ENCODE measurements at regions not wholly inside any gene's neighbourhood (a gene's known extent, or its start where the extent isn't known, plus 50 kb on each side); places are given as distances from the start of the nearest gene placed in this dataset.
"Not testable (repeated sequence)": the region's sequence is repeated elsewhere in the genome, so short reads cannot be mapped to it uniquely, and the experiment has no call there.

GRCh38 chr2:184369307-184369706 is 229.0 kb upstream of the ZNF804A start:
- DNase-seq = no peak

DNA sequence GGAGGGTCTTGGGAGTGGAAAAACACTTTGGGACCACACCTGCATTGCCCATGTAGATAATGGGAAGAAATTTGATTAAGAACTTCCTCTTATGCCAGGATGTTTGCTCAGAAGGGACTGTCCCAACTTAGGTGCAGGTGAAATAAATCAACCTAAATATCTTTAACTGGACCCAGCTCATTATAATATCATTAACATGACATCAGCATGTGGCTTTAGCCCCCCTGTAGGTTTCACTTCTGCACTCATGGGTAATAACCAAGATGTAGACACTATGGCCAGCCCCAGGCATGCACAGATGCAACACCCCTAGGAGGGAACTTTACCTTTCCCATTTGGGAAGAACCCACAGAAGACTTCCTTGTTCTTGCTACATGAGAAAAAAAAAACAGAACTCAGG is 227.4 kb upstream of the ZNF804A start:
- DNase-seq = no peak

- no peak for DNase-seq
Measured at GRCh38 chr2:184371641-184372040, 226.7 kb upstream of the ZNF804A start.

GRCh38 chr2:184372484-184372883 is 225.8 kb upstream of the ZNF804A start:
- no peak for DNase-seq

GRCh38 chr2:184394642-184395041 is 203.7 kb upstream of the ZNF804A start:
- DNase-seq = no peak

GRCh38 chr2:184402381-184402780 is 195.9 kb upstream of the ZNF804A start:
- no peak for DNase-seq

DNA sequence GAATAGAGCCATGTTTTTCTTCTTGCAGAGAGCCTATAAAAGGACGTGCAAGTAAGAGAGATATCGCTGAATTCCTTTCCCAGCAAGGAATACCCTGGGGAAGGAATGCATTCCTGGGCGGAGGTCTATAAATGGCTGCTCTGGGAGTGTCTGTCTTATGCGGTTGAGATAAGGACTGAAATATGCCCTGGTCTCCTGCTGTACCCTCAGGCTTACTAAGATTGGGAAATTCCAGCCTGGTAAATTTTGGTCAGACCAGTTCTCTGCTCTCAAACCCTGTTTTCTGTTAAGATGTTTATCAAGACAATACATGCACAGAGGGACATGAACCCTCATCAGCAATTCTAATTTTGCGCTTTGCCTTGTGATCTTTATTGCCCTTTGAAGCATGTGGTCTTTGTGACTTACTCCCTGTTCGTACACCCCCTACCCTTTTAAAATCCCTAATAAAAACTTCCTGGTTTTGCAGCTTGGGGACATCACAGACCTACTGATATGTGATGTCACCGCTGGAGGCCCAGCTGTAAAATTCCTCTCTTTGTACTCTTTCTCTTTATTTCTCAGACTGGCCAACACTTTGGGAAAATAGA is 191.2 kb upstream of the ZNF804A start:
- not testable (repeated sequence) for DNase-seq

GRCh38 chr2:184410160-184410559 is 188.2 kb upstream of the ZNF804A start:
- no peak for DNase-seq

- DNase-seq = no peak
Measured at GRCh38 chr2:184413221-184413620, 185.1 kb upstream of the ZNF804A start.

DNA sequence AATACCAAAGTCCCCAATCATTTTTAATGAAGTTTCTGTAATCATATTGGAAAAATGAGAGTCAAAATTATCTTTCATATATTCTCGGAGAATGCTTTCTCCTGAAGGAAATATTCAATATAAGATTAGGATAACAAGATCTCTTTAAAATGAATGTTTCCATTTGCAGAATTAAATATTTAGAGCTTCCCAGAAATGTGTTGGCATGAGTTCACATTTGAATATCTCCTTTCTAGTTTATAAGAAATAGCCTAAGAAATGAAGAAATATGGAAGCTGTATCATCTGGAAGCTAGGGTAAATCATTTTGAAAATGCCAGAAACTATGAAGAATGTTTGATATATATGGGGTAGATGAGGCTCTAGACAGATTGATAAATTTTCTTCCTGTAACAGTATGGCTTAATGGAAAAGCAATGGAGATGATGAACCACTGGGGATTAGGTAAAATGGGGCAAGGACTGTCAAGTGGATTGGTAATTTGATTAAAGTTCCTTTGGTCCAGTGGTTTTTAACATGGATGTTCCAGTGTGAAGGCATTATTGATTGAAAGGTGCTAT is 184.6 kb upstream of the ZNF804A start:
- DNase-seq = no peak

- no peak for DNase-seq
Measured at GRCh38 chr2:184416146-184416913, 182.0 kb upstream of the ZNF804A start.

DNA sequence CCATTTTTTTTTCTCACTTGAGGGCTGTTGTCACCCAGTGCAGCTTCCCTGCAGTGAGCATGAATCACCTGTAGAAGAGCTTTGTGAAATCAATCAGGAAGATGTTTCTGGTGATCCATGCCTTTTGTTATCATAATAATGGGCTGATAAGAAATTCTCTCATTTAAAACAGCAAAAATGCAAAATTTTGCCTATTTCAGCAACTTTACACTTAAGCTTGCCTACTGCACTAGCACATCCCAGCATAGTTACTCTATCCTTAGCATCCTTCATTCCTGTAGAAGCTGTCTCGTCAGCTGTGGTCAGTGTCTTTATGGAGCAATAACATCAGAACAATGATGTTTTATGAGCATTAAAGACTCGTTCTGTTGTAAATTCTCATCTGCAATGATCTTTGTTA is 178.6 kb upstream of the ZNF804A start:
- DNase-seq = no peak

DNA sequence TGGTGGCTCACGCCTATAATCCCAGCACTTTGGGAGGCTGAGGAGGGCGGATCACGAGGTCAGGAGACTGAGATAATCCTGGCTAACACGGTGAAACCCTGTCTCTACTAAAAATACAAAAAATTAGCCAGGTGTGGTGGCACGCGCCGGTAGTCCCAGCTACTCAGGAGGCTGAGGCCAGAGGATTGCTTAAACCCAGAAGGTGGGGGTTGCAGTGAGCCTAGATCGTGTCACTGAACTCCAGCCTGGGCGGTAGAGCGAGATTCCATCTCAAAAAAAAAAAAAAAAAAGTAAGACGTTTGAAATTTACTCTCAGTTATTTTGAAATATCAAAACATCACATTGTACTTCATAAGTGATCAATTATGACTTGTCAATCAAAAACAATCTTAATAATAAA is 176.9 kb upstream of the ZNF804A start:
- not testable (repeated sequence) for DNase-seq

- DNase-seq = no peak
Measured at GRCh38 chr2:184425083-184425482, 173.2 kb upstream of the ZNF804A start.

DNA sequence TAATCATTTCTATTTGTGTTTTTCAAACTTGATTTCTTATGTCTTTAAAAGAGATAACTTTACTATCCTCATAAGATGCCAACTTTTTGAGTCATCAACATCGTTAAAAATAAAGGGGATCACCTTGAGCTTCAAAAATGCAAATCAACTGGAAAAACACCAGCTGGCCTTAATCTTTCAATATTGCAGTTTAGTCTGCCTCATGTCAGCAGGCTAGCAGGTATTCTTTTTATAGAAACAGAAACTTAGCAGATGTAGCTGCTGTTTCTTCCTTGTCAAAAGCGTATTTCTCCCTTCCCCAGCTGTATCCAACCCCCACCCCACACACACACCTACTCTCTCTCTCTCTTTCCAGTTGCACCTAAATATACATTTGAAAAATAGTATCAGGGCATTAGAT is 154.1 kb upstream of the ZNF804A start:
- no peak for DNase-seq

- DNase-seq = no peak
Measured at GRCh38 chr2:184444623-184445223, 153.6 kb upstream of the ZNF804A start.

GRCh38 chr2:184449760-184450159 is 148.6 kb upstream of the ZNF804A start:
- DNase-seq = no peak

GRCh38 chr2:184452907-184453306 is 145.4 kb upstream of the ZNF804A start:
- no peak for DNase-seq

DNA sequence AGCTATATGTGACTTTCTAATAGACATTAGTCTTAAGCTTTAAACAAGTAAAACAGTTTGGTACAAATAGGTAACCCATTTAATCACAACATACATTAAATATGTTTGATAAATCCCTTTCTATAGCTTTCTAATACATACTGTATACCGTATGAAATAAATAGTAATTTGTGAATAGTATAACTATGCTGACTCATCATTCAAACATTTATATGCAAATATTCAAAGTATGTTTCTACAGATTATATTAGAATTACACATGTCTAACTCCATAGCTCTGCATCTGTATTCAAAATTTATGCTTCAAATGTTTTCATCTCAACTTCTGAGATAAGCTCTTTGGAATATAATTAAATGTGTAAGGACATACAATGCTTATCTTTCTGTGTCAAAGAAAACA is 142.7 kb upstream of the ZNF804A start:
- no peak for DNase-seq

DNA sequence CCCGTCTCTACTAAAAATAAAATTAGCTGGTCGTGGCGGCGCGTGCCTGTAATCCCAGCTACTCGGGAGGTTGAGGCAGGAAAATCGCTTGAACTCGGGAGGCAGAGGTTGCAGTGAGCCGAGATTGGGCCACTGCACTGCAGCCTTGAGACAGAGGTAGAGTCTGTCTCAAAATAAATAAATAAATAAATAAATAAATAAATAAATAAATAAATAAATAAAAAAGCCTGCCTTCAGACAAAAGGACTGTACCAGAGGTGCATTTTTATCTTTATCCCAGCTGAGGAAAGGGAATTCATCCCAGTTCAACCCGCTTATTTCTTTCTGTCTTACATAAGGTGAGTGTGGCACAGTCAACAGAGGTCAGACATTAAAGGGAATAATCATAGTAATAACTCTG is 141.6 kb upstream of the ZNF804A start:
- DNase-seq = not testable (repeated sequence)

DNA sequence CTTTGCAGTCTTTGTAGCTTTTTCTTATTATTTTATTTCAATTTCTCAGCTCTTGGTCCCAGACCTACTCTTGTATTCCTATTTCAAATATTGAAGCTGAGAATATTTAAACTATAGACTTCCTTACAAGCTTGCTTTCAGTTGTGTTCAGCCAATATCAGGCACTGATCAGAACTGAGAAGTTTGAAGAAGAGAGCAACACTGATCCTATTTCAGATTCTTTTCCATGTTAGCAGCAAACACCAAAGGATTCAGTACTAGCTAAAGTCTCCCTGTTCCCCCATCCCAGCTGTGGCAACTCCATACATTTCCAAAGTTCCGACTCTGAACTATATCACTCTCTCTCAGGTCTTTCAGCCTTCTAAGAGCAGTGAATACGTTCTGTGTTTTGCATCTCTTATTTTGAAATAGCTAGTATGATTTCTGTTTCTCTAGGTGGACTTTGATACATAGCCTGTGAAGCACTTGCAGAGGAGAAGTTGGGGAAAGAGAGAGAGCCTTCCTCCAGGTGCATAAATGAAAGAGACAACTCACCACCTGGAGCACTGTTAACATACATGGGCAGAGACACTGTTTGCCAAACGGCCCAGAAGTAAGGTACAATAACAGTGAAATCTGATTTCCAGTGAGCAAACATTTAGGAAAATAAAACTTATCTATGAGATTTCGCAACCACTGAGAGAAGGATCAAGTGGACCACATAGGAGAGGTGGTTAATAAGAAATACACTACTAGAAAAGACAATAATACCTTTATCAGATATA is 135.0 kb upstream of the ZNF804A start:
- DNase-seq = no peak

DNA sequence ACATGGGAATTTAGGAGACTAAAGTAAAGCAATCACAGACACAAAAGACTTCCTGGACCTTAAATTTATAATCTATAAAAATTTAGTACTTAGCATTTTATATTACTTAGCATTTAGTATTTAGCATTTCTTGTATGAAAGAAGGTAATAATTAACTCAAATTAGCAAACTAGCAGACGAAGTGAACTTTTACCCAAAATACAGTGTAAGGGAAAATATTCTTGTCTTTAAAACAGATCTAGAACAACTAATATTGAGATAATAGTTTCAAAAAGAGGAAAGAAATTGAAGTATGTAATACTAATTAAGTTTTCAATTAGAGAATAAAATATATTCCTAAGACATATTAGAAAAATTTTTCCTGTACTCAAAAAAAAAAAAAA is 134.5 kb upstream of the ZNF804A start:
- no peak for DNase-seq

DNA sequence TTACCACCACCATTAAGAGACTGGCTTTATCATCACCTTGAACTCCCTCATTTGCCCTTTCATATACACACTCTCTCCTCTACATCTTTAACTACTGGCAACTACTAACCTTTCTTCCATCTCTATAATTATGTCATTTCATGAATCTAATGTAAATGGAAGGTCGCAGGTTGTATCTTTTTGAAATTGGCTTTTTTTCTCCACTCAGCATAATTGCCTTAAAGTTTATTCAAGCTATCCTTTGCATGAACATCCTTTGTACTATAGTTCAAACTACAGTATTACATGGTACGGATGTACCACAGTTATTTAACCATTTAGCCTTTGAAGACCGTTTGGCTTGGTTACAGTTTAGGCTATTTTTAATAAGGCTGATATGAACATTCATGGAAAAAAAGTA is 129.5 kb upstream of the ZNF804A start:
- DNase-seq = no peak
